ENCODE measurements at regions not wholly inside any gene's neighbourhood (a gene's known extent, or its start where the extent isn't known, plus 50 kb on each side); places are given as distances from the start of the nearest gene placed in this dataset.

DNA sequence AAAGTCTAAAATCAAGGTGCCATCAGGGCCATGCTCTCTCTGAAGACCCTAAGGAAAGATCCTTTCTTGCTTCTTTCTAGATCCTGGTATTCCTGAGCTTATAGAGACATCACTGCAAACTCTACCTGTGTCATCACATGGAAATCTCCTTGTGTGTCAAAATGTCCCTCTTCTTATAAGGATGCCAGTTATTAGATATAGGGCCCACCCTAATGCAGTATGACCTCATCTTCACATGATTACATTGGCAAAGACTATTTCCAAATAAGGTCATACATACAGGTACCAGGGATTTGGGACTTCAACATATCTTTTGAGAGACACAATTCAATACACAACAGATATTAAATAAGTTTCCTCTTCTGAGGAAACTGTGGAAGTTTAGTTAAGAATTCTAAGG, 123.9 kb downstream of the UNC5CL start (continued):
- TF ChIP-seq, protein P1, sequence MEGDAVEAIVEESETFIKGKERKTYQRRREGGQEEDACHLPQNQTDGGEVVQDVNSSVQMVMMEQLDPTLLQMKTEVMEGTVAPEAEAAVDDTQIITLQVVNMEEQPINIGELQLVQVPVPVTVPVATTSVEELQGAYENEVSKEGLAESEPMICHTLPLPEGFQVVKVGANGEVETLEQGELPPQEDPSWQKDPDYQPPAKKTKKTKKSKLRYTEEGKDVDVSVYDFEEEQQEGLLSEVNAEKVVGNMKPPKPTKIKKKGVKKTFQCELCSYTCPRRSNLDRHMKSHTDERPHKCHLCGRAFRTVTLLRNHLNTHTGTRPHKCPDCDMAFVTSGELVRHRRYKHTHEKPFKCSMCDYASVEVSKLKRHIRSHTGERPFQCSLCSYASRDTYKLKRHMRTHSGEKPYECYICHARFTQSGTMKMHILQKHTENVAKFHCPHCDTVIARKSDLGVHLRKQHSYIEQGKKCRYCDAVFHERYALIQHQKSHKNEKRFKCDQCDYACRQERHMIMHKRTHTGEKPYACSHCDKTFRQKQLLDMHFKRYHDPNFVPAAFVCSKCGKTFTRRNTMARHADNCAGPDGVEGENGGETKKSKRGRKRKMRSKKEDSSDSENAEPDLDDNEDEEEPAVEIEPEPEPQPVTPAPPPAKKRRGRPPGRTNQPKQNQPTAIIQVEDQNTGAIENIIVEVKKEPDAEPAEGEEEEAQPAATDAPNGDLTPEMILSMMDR (IDR thresholded peaks at IDR 0.05 in 2 of 3, conservative IDR thresholded peaks at IDR 0.05 in 1 of 3; ENCODE audit: borderline replicate concordance in 1 of 3, insufficient read depth in 1 of 3, low read depth in 2 of 3, low read length in 2 of 3), result no peak
- TF ChIP-seq TCF7L2 (IDR thresholded peaks at IDR 0.05; ENCODE audit: borderline replicate concordance, extremely low read depth, insufficient read depth, insufficient read length), result no peak
- no peak for TF ChIP-seq YY1 (IDR thresholded peaks at IDR 0.05; ENCODE audit: extremely low read depth, insufficient replicate concordance, low read depth, low read length)
- no peak for TF ChIP-seq SP1 (IDR thresholded peaks at IDR 0.05; ENCODE audit: low read depth)
- TF ChIP-seq ZFX (IDR thresholded peaks at IDR 0.05), result no peak
- no peak for TF ChIP-seq POLR2A (IDR thresholded peaks at IDR 0.05; ENCODE audit: borderline replicate concordance, extremely low read depth, insufficient read depth, insufficient read length)
- no peak for TF ChIP-seq JUND (IDR thresholded peaks at IDR 0.05)
- TF ChIP-seq ZNF274 (IDR thresholded peaks at IDR 0.05; ENCODE audit: low read depth, low read length), result no peak
- TF ChIP-seq SRF (IDR thresholded peaks at IDR 0.05; ENCODE audit: low read depth), result no peak
- TF ChIP-seq RAD21 (IDR thresholded peaks at IDR 0.05; ENCODE audit: low read depth), result no peak
- no peak for TF ChIP-seq POLR2AphosphoS5 (IDR thresholded peaks at IDR 0.05; ENCODE audit: low read depth, low read length)

DNA sequence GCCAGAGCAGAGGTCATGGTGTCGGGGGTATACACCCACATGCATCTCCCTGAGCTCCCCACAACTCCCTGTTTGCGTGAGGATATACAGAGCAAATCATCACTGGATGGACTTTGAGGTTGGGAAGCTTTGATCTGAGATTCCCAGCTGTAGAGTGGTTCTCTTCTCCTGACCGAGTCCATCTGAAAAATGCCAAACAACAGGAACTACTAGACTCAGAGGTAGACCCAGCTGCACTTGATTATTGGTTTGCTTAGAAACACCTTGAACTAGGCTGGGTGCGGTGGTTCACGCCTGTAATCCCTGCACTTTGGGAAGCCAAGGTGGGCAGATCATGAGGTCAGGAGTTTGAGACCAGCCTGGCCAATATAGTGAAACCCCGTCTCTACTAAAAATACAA, 125.0 kb downstream of the UNC5CL start:
- RAD21 ChIA-PET (ENCODE audit: low non-redundant PET in 1 of 2, low total read pairs in 2 of 2, uncharacterized antibody in 2 of 2, unreplicated experiment in 2 of 2), result no interaction called here
- Histone ChIP-seq H3K79me2 (ENCODE audit: insufficient read depth, low read length) (no peaks in the 10 kb centered on the region), H3K9me2 (ENCODE audit: insufficient read depth) (no peaks in the 10 kb centered on the region), H3K36me3 (ENCODE audit: control insufficient read depth in 1 of 2, insufficient read depth in 2 of 2, low read length in 2 of 2) (no peaks in the 10 kb centered on the region), H3K9ac (ENCODE audit: low read length) (no peak overlapping the region), H3K4me1 (ENCODE audit: control insufficient read depth in 1 of 2, insufficient read depth in 2 of 2, low read length in 2 of 2) (peaks cover 0 to 3% of the 10 kb centered on the region in 2 experiments; a peak in 1 of 4 replicates), H3K4me3 (replicated peaks in 1 of 2; ENCODE audit: low read depth in 1 of 2, low read length in 2 of 2) (no peak overlapping the region), H3K27ac (ENCODE audit: low read depth, low read length) (no peak overlapping the region), H3K27me3 (ENCODE audit: insufficient read depth, low read length) (no peaks in the 10 kb centered on the region), H2AFZ (ENCODE audit: low read depth, low read length, poor library complexity, severe bottlenecking) (no peak overlapping the region), H3K9me3 (ENCODE audit: control insufficient read depth in 1 of 2, insufficient read depth in 1 of 2, low read depth in 1 of 2, low read length in 2 of 2) (no peaks in the 10 kb centered on the region), H4K20me1 (ENCODE audit: insufficient read depth) (no peaks in the 10 kb centered on the region), H3K4me2 (ENCODE audit: low read length) (no peak overlapping the region)
- CTCF ChIA-PET, result no interaction called here
- no TSS peak for BruUV-seq (replicated peaks)
- DNase-seq (ENCODE audit: low read depth, low spot score) (no peak), ATAC-seq (no peak)
- intact Hi-C loops (cut with micrococcal nuclease), result no loop called here
- POLR2A ChIA-PET, result no interaction called here
- TF ChIP-seq EGR1 (IDR thresholded peaks at IDR 0.05; ENCODE audit: low read depth) (no peak), CEBPB (IDR thresholded peaks at IDR 0.05; ENCODE audit: low read depth) (no peak), RAD21 (IDR thresholded peaks at IDR 0.05; ENCODE audit: low read depth) (no peak), YY1 (IDR thresholded peaks at IDR 0.05; ENCODE audit: extremely low read depth, insufficient replicate concordance, low read depth, low read length) (no peak), POLR2AphosphoS5 (IDR thresholded peaks at IDR 0.05; ENCODE audit: low read depth, low read length) (no peak), CBX3 (IDR thresholded peaks at IDR 0.05; ENCODE audit: low read depth) (no peak), ZNF274 (IDR thresholded peaks at IDR 0.05; ENCODE audit: low read depth, low read length) (no peak), SP1 (IDR thresholded peaks at IDR 0.05; ENCODE audit: low read depth) (no peak), ZFX (IDR thresholded peaks at IDR 0.05) (no peak), SRF (IDR thresholded peaks at IDR 0.05; ENCODE audit: low read depth) (no peak)
- TF ChIP-seq, protein P2, sequence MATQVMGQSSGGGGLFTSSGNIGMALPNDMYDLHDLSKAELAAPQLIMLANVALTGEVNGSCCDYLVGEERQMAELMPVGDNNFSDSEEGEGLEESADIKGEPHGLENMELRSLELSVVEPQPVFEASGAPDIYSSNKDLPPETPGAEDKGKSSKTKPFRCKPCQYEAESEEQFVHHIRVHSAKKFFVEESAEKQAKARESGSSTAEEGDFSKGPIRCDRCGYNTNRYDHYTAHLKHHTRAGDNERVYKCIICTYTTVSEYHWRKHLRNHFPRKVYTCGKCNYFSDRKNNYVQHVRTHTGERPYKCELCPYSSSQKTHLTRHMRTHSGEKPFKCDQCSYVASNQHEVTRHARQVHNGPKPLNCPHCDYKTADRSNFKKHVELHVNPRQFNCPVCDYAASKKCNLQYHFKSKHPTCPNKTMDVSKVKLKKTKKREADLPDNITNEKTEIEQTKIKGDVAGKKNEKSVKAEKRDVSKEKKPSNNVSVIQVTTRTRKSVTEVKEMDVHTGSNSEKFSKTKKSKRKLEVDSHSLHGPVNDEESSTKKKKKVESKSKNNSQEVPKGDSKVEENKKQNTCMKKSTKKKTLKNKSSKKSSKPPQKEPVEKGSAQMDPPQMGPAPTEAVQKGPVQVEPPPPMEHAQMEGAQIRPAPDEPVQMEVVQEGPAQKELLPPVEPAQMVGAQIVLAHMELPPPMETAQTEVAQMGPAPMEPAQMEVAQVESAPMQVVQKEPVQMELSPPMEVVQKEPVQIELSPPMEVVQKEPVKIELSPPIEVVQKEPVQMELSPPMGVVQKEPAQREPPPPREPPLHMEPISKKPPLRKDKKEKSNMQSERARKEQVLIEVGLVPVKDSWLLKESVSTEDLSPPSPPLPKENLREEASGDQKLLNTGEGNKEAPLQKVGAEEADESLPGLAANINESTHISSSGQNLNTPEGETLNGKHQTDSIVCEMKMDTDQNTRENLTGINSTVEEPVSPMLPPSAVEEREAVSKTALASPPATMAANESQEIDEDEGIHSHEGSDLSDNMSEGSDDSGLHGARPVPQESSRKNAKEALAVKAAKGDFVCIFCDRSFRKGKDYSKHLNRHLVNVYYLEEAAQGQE (IDR thresholded peaks at IDR 0.05; ENCODE audit: low read depth), result no peak
- TF ChIP-seq, protein P3, sequence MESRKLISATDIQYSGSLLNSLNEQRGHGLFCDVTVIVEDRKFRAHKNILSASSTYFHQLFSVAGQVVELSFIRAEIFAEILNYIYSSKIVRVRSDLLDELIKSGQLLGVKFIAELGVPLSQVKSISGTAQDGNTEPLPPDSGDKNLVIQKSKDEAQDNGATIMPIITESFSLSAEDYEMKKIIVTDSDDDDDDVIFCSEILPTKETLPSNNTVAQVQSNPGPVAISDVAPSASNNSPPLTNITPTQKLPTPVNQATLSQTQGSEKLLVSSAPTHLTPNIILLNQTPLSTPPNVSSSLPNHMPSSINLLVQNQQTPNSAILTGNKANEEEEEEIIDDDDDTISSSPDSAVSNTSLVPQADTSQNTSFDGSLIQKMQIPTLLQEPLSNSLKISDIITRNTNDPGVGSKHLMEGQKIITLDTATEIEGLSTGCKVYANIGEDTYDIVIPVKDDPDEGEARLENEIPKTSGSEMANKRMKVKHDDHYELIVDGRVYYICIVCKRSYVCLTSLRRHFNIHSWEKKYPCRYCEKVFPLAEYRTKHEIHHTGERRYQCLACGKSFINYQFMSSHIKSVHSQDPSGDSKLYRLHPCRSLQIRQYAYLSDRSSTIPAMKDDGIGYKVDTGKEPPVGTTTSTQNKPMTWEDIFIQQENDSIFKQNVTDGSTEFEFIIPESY (IDR thresholded peaks at IDR 0.05; ENCODE audit: extremely low read depth, insufficient replicate concordance, low read length), result no peak
- TF ChIP-seq, protein P4, sequence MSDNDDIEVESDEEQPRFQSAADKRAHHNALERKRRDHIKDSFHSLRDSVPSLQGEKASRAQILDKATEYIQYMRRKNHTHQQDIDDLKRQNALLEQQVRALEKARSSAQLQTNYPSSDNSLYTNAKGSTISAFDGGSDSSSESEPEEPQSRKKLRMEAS (IDR thresholded peaks at IDR 0.05), result no peak

All from HCT116 (cell line).